AG08395 (cell line): ENCODE measurements at regions not wholly inside any gene's neighbourhood (a gene's known extent, or its start where the extent isn't known, plus 50 kb on each side); places are given as distances from the start of the nearest gene placed in this dataset.
"Not testable (repeated sequence)": the region's sequence is repeated elsewhere in the genome, so short reads cannot be mapped to it uniquely, and the experiment has no call there.

Experiments used
- DNase-seq: peaks from one replicate; pipeline ENCODE4 v3.0.0; 2012; ENCODE audit warnings: mixed read lengths, low spot score

GRCh38 chr15:30030345-30030744, 52.4 kb upstream of the GOLGA8J start:
- DNase-seq: no peak

GRCh38 chr15:30023798-30024295, 58.9 kb upstream of the GOLGA8J start:
- no peak for DNase-seq

- no peak for DNase-seq
These were observed 72.0 kb upstream of the GOLGA8J start for GRCh38 chr15:30010746-30011145.

GRCh38 chr15:30008156-30008555, 74.6 kb upstream of the GOLGA8J start:
- no peak for DNase-seq

- DNase-seq: no peak
These were observed 81.2 kb upstream of the GOLGA8J start for GRCh38 chr15:30001602-30002001.

GRCh38 chr15:29998033-29998432, 84.7 kb upstream of the GOLGA8J start:
- DNase-seq: no peak

GRCh38 chr15:29997499-29997898, 85.3 kb upstream of the GOLGA8J start:
- DNase-seq: no peak

GRCh38 chr15:29994284-29994683, 88.5 kb upstream of the GOLGA8J start:
- DNase-seq: no peak

- DNase-seq: no peak
These were observed 91.8 kb upstream of the GOLGA8J start for GRCh38 chr15:29990954-29991353.

GRCh38 chr15:29990035-29990434, 92.7 kb upstream of the GOLGA8J start:
- no peak for DNase-seq

GRCh38 chr15:29988701-29989100, 94.1 kb upstream of the GOLGA8J start:
- DNase-seq: no peak

GRCh38 chr15:29986946-29987345, 95.8 kb upstream of the GOLGA8J start:
- no peak for DNase-seq

- peak; percentile 18 for DNase-seq
These were observed 104.1 kb upstream of the GOLGA8J start for GRCh38 chr15:29978411-29979382.

GRCh38 chr15:29974056-29974455, 108.7 kb upstream of the GOLGA8J start:
- not testable (repeated sequence) for DNase-seq

GRCh38 chr15:29972051-29972450, 110.7 kb upstream of the GOLGA8J start:
- no peak for DNase-seq

- peak; percentile 5 for DNase-seq
These were observed 112.4 kb upstream of the GOLGA8J start for GRCh38 chr15:29970402-29970695.

- DNase-seq: no peak
These were observed 113.0 kb upstream of the GOLGA8J start for GRCh38 chr15:29969562-29970401.

GRCh38 chr15:29968895-29969561, 113.7 kb upstream of the GOLGA8J start:
- DNase-seq: no peak

- DNase-seq: no peak
These were observed 114.5 kb upstream of the GOLGA8J start for GRCh38 chr15:29968099-29968894.

GRCh38 chr15:29962407-29962806, 120.3 kb upstream of the GOLGA8J start:
- DNase-seq: no peak

GRCh38 chr15:29959384-29960137, 123.2 kb upstream of the GOLGA8J start:
- no peak for DNase-seq
